WTC11 (cell line): ENCODE measurements at regions not wholly inside any gene's neighbourhood (a gene's known extent, or its start where the extent isn't known, plus 50 kb on each side); places are given as distances from the start of the nearest gene placed in this dataset.

Source experiments
- ATAC-seq: fragments of 200-7000 bp; cut with Tn5 transposase; 2 replicates; pipeline ENCODE4 v1.10.0; 2021; ENCODE audit warnings: mild to moderate bottlenecking, moderate library complexity
- CTCF ChIA-PET: fragments of 300-600 bp; sonication (Branson Sonifier 250); formaldehyde crosslinking; loops from one replicate; lab custom pipeline; 2021; ENCODE audit warnings: antibody characterized with exemption; lab: Charles Lee
- POLR2A ChIA-PET: fragments of 350-600 bp; sonication (Branson Sonifier 250); formaldehyde crosslinking; loops from one replicate; lab custom pipeline; 2021; ENCODE audit warnings: antibody characterized with exemption; lab: Charles Lee
- DNase-seq: peaks from one replicate; pipeline ENCODE4 v3.0.0; 2021; ENCODE audit warnings: low spot score
- H3K27ac Mint-ChIP-seq: 2 replicates; pipeline ENCODE4 v1.8.0; 2021; ENCODE audit warnings: mixed read lengths
- H3K27me3 Mint-ChIP-seq: 2 replicates; pipeline ENCODE4 v1.8.0; 2021; ENCODE audit warnings: low read depth, mild to moderate bottlenecking, moderate library complexity, mixed read lengths
- H3K36me3 Mint-ChIP-seq: 2 replicates; pipeline ENCODE4 v1.8.0; 2021; ENCODE audit warnings: mixed read lengths
- H3K4me1 Mint-ChIP-seq: 2 replicates; pipeline ENCODE4 v1.8.0; 2022; ENCODE audit warnings: mixed read lengths
- H3K4me3 Mint-ChIP-seq: 2 replicates; pipeline ENCODE4 v1.8.0; 2021; ENCODE audit warnings: mild to moderate bottlenecking, moderate library complexity, mixed read lengths
- H3K9me3 Mint-ChIP-seq: 2 replicates; pipeline ENCODE4 v1.8.0; 2021; ENCODE audit warnings: mixed read lengths
- CREB1 ChIP-seq: sonication (generic); formaldehyde crosslinking; IDR thresholded peaks from 2 replicates; pipeline ENCODE4 v1.8.0; 2023; ENCODE audit warnings: mild to moderate bottlenecking, missing genetic modification reagents
- ELF4 ChIP-seq: sonication (generic); formaldehyde crosslinking; IDR thresholded peaks from 2 replicates; pipeline ENCODE4 v1.8.1; 2022; ENCODE audit warnings: low read depth, mild to moderate bottlenecking, moderate library complexity, missing genetic modification reagents
- EMX1 ChIP-seq: fragments of 250-450 bp; sonication (Bioruptor Pico); IDR thresholded peaks from 2 replicates; pipeline ENCODE4 v1.8.0; 2021; ENCODE audit warnings: mild to moderate bottlenecking
- ERG ChIP-seq: fragments of 250-450 bp; sonication (Bioruptor Pico); IDR thresholded peaks from 2 replicates; pipeline ENCODE4 v1.8.0; 2021; ENCODE audit warnings: mild to moderate bottlenecking
- HMGXB4 ChIP-seq: sonication (generic); formaldehyde crosslinking; IDR thresholded peaks from 2 replicates; pipeline ENCODE4 v1.8.1; 2023; ENCODE audit warnings: mild to moderate bottlenecking, moderate library complexity, missing genetic modification reagents
- IRF2 ChIP-seq: sonication (generic); formaldehyde crosslinking; IDR thresholded peaks from 2 replicates; pipeline ENCODE4 v1.8.0; 2022; ENCODE audit warnings: low read depth, missing genetic modification reagents, borderline replicate concordance
- MAX ChIP-seq: sonication (generic); formaldehyde crosslinking; IDR thresholded peaks from 2 replicates; pipeline ENCODE4 v1.8.0; 2022; ENCODE audit warnings: mild to moderate bottlenecking, missing genetic modification reagents
- MLX ChIP-seq: sonication (generic); formaldehyde crosslinking; IDR thresholded peaks from 2 replicates; pipeline ENCODE4 v1.8.1; 2023; ENCODE audit warnings: mild to moderate bottlenecking, missing genetic modification reagents, moderate library complexity
- MXD4 ChIP-seq: fragments of 250-450 bp; sonication (Bioruptor Pico); IDR thresholded peaks from 2 replicates; pipeline ENCODE4 v1.8.0; 2021; ENCODE audit warnings: mild to moderate bottlenecking, moderate library complexity, borderline replicate concordance
- NFATC4 ChIP-seq: fragments of 250-450 bp; sonication (Bioruptor Pico); IDR thresholded peaks from 2 replicates; pipeline ENCODE4 v1.9.0; 2021; ENCODE audit warnings: mild to moderate bottlenecking
- PRDM15 ChIP-seq: sonication (generic); formaldehyde crosslinking; IDR thresholded peaks from 2 replicates; pipeline ENCODE4 v1.8.0; 2022; ENCODE audit warnings: missing genetic modification reagents
- PRRX2 ChIP-seq: fragments of 250-450 bp; sonication (Bioruptor Pico); IDR thresholded peaks from 2 replicates; pipeline ENCODE4 v1.8.0; 2021; ENCODE audit warnings: mild to moderate bottlenecking
- SMAD4 ChIP-seq: sonication (generic); formaldehyde crosslinking; IDR thresholded peaks from 2 replicates; pipeline ENCODE4 v1.8.0; 2022; ENCODE audit warnings: mild to moderate bottlenecking, missing genetic modification reagents
- STAT6 ChIP-seq: sonication (generic); formaldehyde crosslinking; conservative IDR thresholded peaks from 2 replicates; pipeline ENCODE4 v1.8.1; 2023; ENCODE audit warnings: mild to moderate bottlenecking, low read depth, missing genetic modification reagents, moderate library complexity
- TCF7 ChIP-seq: sonication (generic); formaldehyde crosslinking; IDR thresholded peaks from 2 replicates; pipeline ENCODE4 v1.8.0; 2022; ENCODE audit warnings: mild to moderate bottlenecking, low read depth, missing genetic modification reagents, moderate library complexity
- ZBTB21 ChIP-seq: sonication (generic); formaldehyde crosslinking; IDR thresholded peaks from 2 replicates; pipeline ENCODE4 v1.8.1; 2023; ENCODE audit warnings: mild to moderate bottlenecking, missing genetic modification reagents, borderline replicate concordance
- ZNF263 ChIP-seq: sonication (generic); formaldehyde crosslinking; IDR thresholded peaks from 2 replicates; pipeline ENCODE4 v1.8.1; 2022; ENCODE audit warnings: low read depth, mild to moderate bottlenecking, moderate library complexity, missing genetic modification reagents
- TF ChIP-seq, protein P1 (sequence below): sonication (generic); formaldehyde crosslinking; IDR thresholded peaks from 2 replicates; pipeline ENCODE4 v1.8.1; 2022; ENCODE audit warnings: low read depth, mild to moderate bottlenecking, moderate library complexity, missing genetic modification reagents, borderline replicate concordance
- TF ChIP-seq, protein P2 (sequence below): sonication (generic); formaldehyde crosslinking; IDR thresholded peaks from 2 replicates; pipeline ENCODE4 v1.8.1; 2023; ENCODE audit warnings: mild to moderate bottlenecking, missing genetic modification reagents
- TF ChIP-seq, protein P3 (sequence below): sonication (generic); formaldehyde crosslinking; IDR thresholded peaks from 2 replicates; pipeline ENCODE4 v1.8.1; 2022; ENCODE audit warnings: mild to moderate bottlenecking, moderate library complexity, missing genetic modification reagents

- Mint-ChIP-seq H3K27me3 (no peaks in the 10 kb centered on the region), H3K9me3 (no peaks in the 10 kb centered on the region), H3K36me3 (no peaks in the 10 kb centered on the region), H3K4me3 (no peak overlapping the region), H3K27ac (no peak overlapping the region), H3K4me1 (peaks cover 5% of the 10 kb centered on the region)
- ChIA-PET CTCF (no interaction called here), POLR2A (no interaction called here)
- no peak for ATAC-seq
- TF ChIP-seq ZBTB21 (CRISPR knock-in tag), result no peak
- TF ChIP-seq ELF4 (CRISPR knock-in tag), result no peak
- TF ChIP-seq CREB1 (CRISPR knock-in tag), result no peak
- no peak for TF ChIP-seq STAT6 (CRISPR knock-in tag)
- TF ChIP-seq, protein P1, sequence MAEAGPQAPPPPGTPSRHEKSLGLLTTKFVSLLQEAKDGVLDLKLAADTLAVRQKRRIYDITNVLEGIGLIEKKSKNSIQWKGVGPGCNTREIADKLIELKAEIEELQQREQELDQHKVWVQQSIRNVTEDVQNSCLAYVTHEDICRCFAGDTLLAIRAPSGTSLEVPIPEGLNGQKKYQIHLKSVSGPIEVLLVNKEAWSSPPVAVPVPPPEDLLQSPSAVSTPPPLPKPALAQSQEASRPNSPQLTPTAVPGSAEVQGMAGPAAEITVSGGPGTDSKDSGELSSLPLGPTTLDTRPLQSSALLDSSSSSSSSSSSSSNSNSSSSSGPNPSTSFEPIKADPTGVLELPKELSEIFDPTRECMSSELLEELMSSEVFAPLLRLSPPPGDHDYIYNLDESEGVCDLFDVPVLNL, result no peak
- TF ChIP-seq TCF7 (CRISPR knock-in tag), result no peak
- TF ChIP-seq EMX1 (CRISPR knock-in tag), result no peak
- TF ChIP-seq NFATC4 (CRISPR knock-in tag), result no peak
- no peak for TF ChIP-seq IRF2
- DNase-seq, result no peak
Measured at GRCh38 chr2:17115466-17115865, 402.8 kb downstream of the RAD51AP2 start.

- H3K4me3 Mint-ChIP-seq, result no peak overlapping the region
- no peaks in the 10 kb centered on the region for H3K36me3 Mint-ChIP-seq
- H3K27me3 Mint-ChIP-seq, result no peaks in the 10 kb centered on the region
- no peak for ATAC-seq
- no peak for TF ChIP-seq HMGXB4 (CRISPR knock-in tag)
- TF ChIP-seq CREB1 (CRISPR knock-in tag), result no peak
- no peak for TF ChIP-seq ERG (CRISPR knock-in tag)
- no peak for TF ChIP-seq ELF4 (CRISPR knock-in tag)
- no peak for TF ChIP-seq SMAD4 (CRISPR knock-in tag)
- no peak for TF ChIP-seq PRDM15 (CRISPR knock-in tag)
- TF ChIP-seq PRRX2 (CRISPR knock-in tag), result no peak
- TF ChIP-seq, protein P2, sequence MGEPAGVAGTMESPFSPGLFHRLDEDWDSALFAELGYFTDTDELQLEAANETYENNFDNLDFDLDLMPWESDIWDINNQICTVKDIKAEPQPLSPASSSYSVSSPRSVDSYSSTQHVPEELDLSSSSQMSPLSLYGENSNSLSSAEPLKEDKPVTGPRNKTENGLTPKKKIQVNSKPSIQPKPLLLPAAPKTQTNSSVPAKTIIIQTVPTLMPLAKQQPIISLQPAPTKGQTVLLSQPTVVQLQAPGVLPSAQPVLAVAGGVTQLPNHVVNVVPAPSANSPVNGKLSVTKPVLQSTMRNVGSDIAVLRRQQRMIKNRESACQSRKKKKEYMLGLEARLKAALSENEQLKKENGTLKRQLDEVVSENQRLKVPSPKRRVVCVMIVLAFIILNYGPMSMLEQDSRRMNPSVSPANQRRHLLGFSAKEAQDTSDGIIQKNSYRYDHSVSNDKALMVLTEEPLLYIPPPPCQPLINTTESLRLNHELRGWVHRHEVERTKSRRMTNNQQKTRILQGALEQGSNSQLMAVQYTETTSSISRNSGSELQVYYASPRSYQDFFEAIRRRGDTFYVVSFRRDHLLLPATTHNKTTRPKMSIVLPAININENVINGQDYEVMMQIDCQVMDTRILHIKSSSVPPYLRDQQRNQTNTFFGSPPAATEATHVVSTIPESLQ (CRISPR knock-in tag), result no peak
- TF ChIP-seq MLX (CRISPR knock-in tag), result no peak
- TF ChIP-seq, protein P3, sequence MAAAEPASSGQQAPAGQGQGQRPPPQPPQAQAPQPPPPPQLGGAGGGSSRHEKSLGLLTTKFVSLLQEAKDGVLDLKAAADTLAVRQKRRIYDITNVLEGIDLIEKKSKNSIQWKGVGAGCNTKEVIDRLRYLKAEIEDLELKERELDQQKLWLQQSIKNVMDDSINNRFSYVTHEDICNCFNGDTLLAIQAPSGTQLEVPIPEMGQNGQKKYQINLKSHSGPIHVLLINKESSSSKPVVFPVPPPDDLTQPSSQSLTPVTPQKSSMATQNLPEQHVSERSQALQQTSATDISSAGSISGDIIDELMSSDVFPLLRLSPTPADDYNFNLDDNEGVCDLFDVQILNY (CRISPR knock-in tag), result no peak
- TF ChIP-seq EMX1 (CRISPR knock-in tag), result no peak
- no peak for TF ChIP-seq ZNF263
- no peak for TF ChIP-seq MAX (CRISPR knock-in tag)
- TF ChIP-seq MXD4 (CRISPR knock-in tag), result no peak
- no peak for DNase-seq
- no peaks in the 10 kb centered on the region for H3K9me3 Mint-ChIP-seq
- H3K4me1 Mint-ChIP-seq, result peaks cover 5% of the 10 kb centered on the region
- no peak overlapping the region for H3K27ac Mint-ChIP-seq
- POLR2A ChIA-PET, result no interaction called here
- CTCF ChIA-PET, result no interaction called here
Measured at GRCh38 chr2:17115042-17115441, 403.2 kb downstream of the RAD51AP2 start.
